Fibroblast of villous mesenchyme (primary cell): ENCODE measurements at regions not wholly inside any gene's neighbourhood (a gene's known extent, or its start where the extent isn't known, plus 50 kb on each side); places are given as distances from the start of the nearest gene placed in this dataset.

ENCODE experiments used
- DNase-seq: peaks from one replicate; pipeline ENCODE4 v3.0.0-alpha.2; 2010; ENCODE audit warnings: low read depth
- H3K4me3 ChIP-seq: 2 replicates; pipeline ENCODE4 v1.5.1; 2011; ENCODE audit warnings: low read depth, mild to moderate bottlenecking, low read length
- CTCF ChIP-seq: IDR thresholded peaks from 2 replicates; pipeline ENCODE4 v1.5.1; 2012; ENCODE audit warnings: low read depth, mild to moderate bottlenecking, low read length; ENCODE audit not compliant: insufficient read depth

- no peak for TF ChIP-seq CTCF
- no peak overlapping the region for H3K4me3 ChIP-seq
- DNase-seq, result no peak
Measured at GRCh38 chr1:165036403-165036802, 320.1 kb downstream of the LMX1A start.

GRCh38 chr1:165034136-165034809 is 322.2 kb downstream of the LMX1A start:
- TF ChIP-seq CTCF, result no peak
- no peak overlapping the region for H3K4me3 ChIP-seq
- peak; percentile 72 for DNase-seq

GRCh38 chr1:165031001-165031400 is 325.5 kb downstream of the LMX1A start:
- no peak for DNase-seq
- no peak overlapping the region for H3K4me3 ChIP-seq
- no peak for TF ChIP-seq CTCF

- no peak for DNase-seq
- H3K4me3 ChIP-seq, result no peak overlapping the region
- TF ChIP-seq CTCF, result no peak
Measured at GRCh38 chr1:165025805-165026204, 330.7 kb downstream of the LMX1A start.

- TF ChIP-seq CTCF, result no peak
- DNase-seq, result no peak
Measured at GRCh38 chr1:165014753-165015152, 341.8 kb downstream of the LMX1A start.

GRCh38 chr1:165011991-165012531 is 344.5 kb downstream of the LMX1A start:
- TF ChIP-seq CTCF, result no peak
- DNase-seq, result no peak
- H3K4me3 ChIP-seq, result no peak overlapping the region

More at GRCh38 chr1:165014753-165015152, 341.8 kb downstream of the LMX1A start:
- H3K4me3 ChIP-seq, result no peak overlapping the region

GRCh38 chr1:165011186-165011585 is 345.3 kb downstream of the LMX1A start:
- no peak overlapping the region for H3K4me3 ChIP-seq
- DNase-seq, result no peak
- TF ChIP-seq CTCF, result no peak
